CD4-positive, CD25-positive, alpha-beta regulatory T cell (primary cell): ENCODE measurements at regions not wholly inside any gene's neighbourhood (a gene's known extent, or its start where the extent isn't known, plus 50 kb on each side); places are given as distances from the start of the nearest gene placed in this dataset.

Source experiments
- ATAC-seq, 2 donors: fragments of 150-1000 bp; cut with Tn5 transposase; one replicate each; pipeline ENCODE4 v1.10.0; 2021; ENCODE audit warnings: low read depth in 2 of 2, moderate number of reproducible peaks in 2 of 2, moderate library complexity in 1 of 2
- DNase-seq, 3 donors: peaks; one replicate each; pipeline versions ENCODE4 v3.0.0 to v3.0.0-alpha.2; 2012 to 2022; ENCODE audit warnings: mixed read lengths in 1 of 3
- H3K27ac ChIP-seq: one replicate; pipeline ENCODE4 v1.7.0; 2013; ENCODE audit warnings: mild to moderate bottlenecking, low read length; ENCODE audit not compliant: insufficient read depth, poor library complexity, severe bottlenecking
- H3K27me3 ChIP-seq: one replicate; pipeline ENCODE4 v1.7.0; 2013; ENCODE audit warnings: low read length; ENCODE audit not compliant: control insufficient read depth, insufficient read depth
- H3K36me3 ChIP-seq: one replicate; pipeline ENCODE4 v1.7.0; 2013; ENCODE audit warnings: mild to moderate bottlenecking, low read length, moderate library complexity; ENCODE audit not compliant: control insufficient read depth, insufficient read depth
- H3K4me1 ChIP-seq: 2 replicates; pipeline ENCODE4 v1.7.0; 2013; ENCODE audit warnings: mild to moderate bottlenecking, low read length; ENCODE audit not compliant: insufficient read depth, control insufficient read depth, poor library complexity, severe bottlenecking
- H3K4me3 ChIP-seq: one replicate; pipeline ENCODE4 v1.7.0; 2013; ENCODE audit warnings: low read depth, mild to moderate bottlenecking, low read length, moderate library complexity
- H3K9me3 ChIP-seq, 2 experiments: 1 replicate in 1 of 2; 2 replicates in 1 of 2; pipeline ENCODE4 v1.7.0; 2013; ENCODE audit warnings: low read length in 2 of 2, mild to moderate bottlenecking in 1 of 2, moderate library complexity in 1 of 2; ENCODE audit not compliant: control insufficient read depth in 2 of 2
- H3K27ac Mint-ChIP-seq, 3 donors: one replicate each; pipeline ENCODE4 v1.8.0; 2020 to 2022; ENCODE audit warnings: mild to moderate bottlenecking in 3 of 3, mixed read lengths in 3 of 3, moderate library complexity in 2 of 3
- H3K27me3 Mint-ChIP-seq: one replicate; pipeline ENCODE4 v1.8.0; 2022; ENCODE audit warnings: mild to moderate bottlenecking, mixed read lengths
- H3K36me3 Mint-ChIP-seq: one replicate; pipeline ENCODE4 v1.8.0; 2020; ENCODE audit warnings: mixed read lengths
- H3K4me1 Mint-ChIP-seq, 4 donors: one replicate each; pipeline ENCODE4 v1.8.0; 2020 to 2022; ENCODE audit warnings: mixed read lengths in 4 of 4, mild to moderate bottlenecking in 1 of 4
- H3K4me3 Mint-ChIP-seq, 4 donors: one replicate each; pipeline ENCODE4 v1.8.0; 2020 to 2022; ENCODE audit warnings: mild to moderate bottlenecking in 4 of 4, mixed read lengths in 4 of 4, moderate library complexity in 3 of 4
- H3K9me3 Mint-ChIP-seq, 7 donors: one replicate each; pipeline ENCODE4 v1.8.0; 2020 to 2022; ENCODE audit warnings: mixed read lengths in 7 of 7, mild to moderate bottlenecking in 3 of 7, moderate library complexity in 2 of 7

- H3K27me3 ChIP-seq = no peaks in the 10 kb centered on the region
- H3K9me3 ChIP-seq = no peaks in the 10 kb centered on the region
- H3K27me3 Mint-ChIP-seq = no peaks in the 10 kb centered on the region
- no peaks in the 10 kb centered on the region for H3K4me1 ChIP-seq
- no peaks in the 10 kb centered on the region for H3K36me3 ChIP-seq
- H3K27ac ChIP-seq = no peak overlapping the region
- no peak overlapping the region for H3K4me3 ChIP-seq
- H3K36me3 Mint-ChIP-seq = no peaks in the 10 kb centered on the region
- no peaks in the 10 kb centered on the region for H3K9me3 Mint-ChIP-seq
- H3K4me3 Mint-ChIP-seq = no peak overlapping the region
- ATAC-seq (no peak), DNase-seq (no peak)
- no peak overlapping the region for H3K27ac Mint-ChIP-seq
- H3K4me1 Mint-ChIP-seq = peaks cover 0 to 6% (median 1%) of the 10 kb centered on the region in 4 donors
Observed at GRCh38 chr14:105840266-105841021, 314.1 kb downstream of the TMEM121 start.

- no peaks in the 10 kb centered on the region for H3K36me3 Mint-ChIP-seq
- no peaks in the 10 kb centered on the region for H3K9me3 Mint-ChIP-seq
- no peak overlapping the region for H3K4me3 ChIP-seq
- no peaks in the 10 kb centered on the region for H3K36me3 ChIP-seq
- H3K4me1 Mint-ChIP-seq = peaks cover 0 to 6% (median 1%) of the 10 kb centered on the region in 4 donors
- no peak for DNase-seq
- peak overlapping the region in 1 of 3 donors; percentile 38 for H3K27ac Mint-ChIP-seq
- no peak overlapping the region for H3K4me3 Mint-ChIP-seq
- no peaks in the 10 kb centered on the region for H3K4me1 ChIP-seq
- H3K27ac ChIP-seq = no peak overlapping the region
- no peaks in the 10 kb centered on the region for H3K27me3 ChIP-seq
- no peak for ATAC-seq
- no peaks in the 10 kb centered on the region for H3K9me3 ChIP-seq
- H3K27me3 Mint-ChIP-seq = no peaks in the 10 kb centered on the region
Observed at GRCh38 chr14:105841022-105842009, 314.9 kb downstream of the TMEM121 start.

- no peak for DNase-seq
Observed at GRCh38 chr14:105842105-105842504, 315.7 kb downstream of the TMEM121 start.

GRCh38 chr14:105843444-105844046, 317.2 kb downstream of the TMEM121 start:
- Mint-ChIP-seq H3K4me3 (no peak overlapping the region), H3K27ac (no peak overlapping the region), H3K36me3 (no peaks in the 10 kb centered on the region), H3K4me1 (peaks cover 0 to 6% (median 1%) of the 10 kb centered on the region in 4 donors), H3K9me3 (no peaks in the 10 kb centered on the region), H3K27me3 (no peaks in the 10 kb centered on the region)
- no peak for DNase-seq
- Histone ChIP-seq H3K27ac (no peak overlapping the region), H3K9me3 (no peaks in the 10 kb centered on the region), H3K4me1 (no peaks in the 10 kb centered on the region), H3K4me3 (no peak overlapping the region), H3K27me3 (no peaks in the 10 kb centered on the region), H3K36me3 (no peaks in the 10 kb centered on the region)
- ATAC-seq = no peak

More at GRCh38 chr14:105842105-105842504, 315.7 kb downstream of the TMEM121 start:
- Histone ChIP-seq H3K9me3 (no peaks in the 10 kb centered on the region), H3K4me1 (no peaks in the 10 kb centered on the region), H3K27ac (no peak overlapping the region), H3K36me3 (no peaks in the 10 kb centered on the region), H3K4me3 (no peak overlapping the region), H3K27me3 (no peaks in the 10 kb centered on the region)
- peaks cover 0 to 6% (median 1%) of the 10 kb centered on the region in 4 donors for H3K4me1 Mint-ChIP-seq
- no peak for ATAC-seq
- peak overlapping the region in 1 of 3 donors; percentile 38 for H3K27ac Mint-ChIP-seq
- H3K9me3 Mint-ChIP-seq = no peaks in the 10 kb centered on the region
- no peak overlapping the region for H3K4me3 Mint-ChIP-seq
- H3K36me3 Mint-ChIP-seq = no peaks in the 10 kb centered on the region
- H3K27me3 Mint-ChIP-seq = no peaks in the 10 kb centered on the region

- ATAC-seq (no peak), DNase-seq (no peak)
- Histone ChIP-seq H3K4me3 (no peak overlapping the region), H3K4me1 (no peaks in the 10 kb centered on the region), H3K36me3 (no peaks in the 10 kb centered on the region), H3K27ac (no peak overlapping the region), H3K9me3 (no peaks in the 10 kb centered on the region), H3K27me3 (no peaks in the 10 kb centered on the region)
- Mint-ChIP-seq H3K4me1 (peaks cover 0 to 6% (median 1%) of the 10 kb centered on the region in 4 donors), H3K9me3 (no peaks in the 10 kb centered on the region), H3K4me3 (no peak overlapping the region), H3K27ac (peak overlapping the region in 1 of 3 donors; percentile 26), H3K27me3 (no peaks in the 10 kb centered on the region), H3K36me3 (no peaks in the 10 kb centered on the region)
Observed at GRCh38 chr14:105844047-105844630, 317.8 kb downstream of the TMEM121 start.

- peaks cover 0 to 6% (median 1%) of the 10 kb centered on the region in 4 donors for H3K4me1 Mint-ChIP-seq
- no peaks in the 10 kb centered on the region for H3K36me3 ChIP-seq
- no peaks in the 10 kb centered on the region for H3K4me1 ChIP-seq
- H3K4me3 Mint-ChIP-seq = no peak overlapping the region
- no peaks in the 10 kb centered on the region for H3K9me3 ChIP-seq
- H3K9me3 Mint-ChIP-seq = no peaks in the 10 kb centered on the region
- no peaks in the 10 kb centered on the region for H3K27me3 ChIP-seq
- peak overlapping the region; percentile 26 to 63 (median 46) for H3K27ac Mint-ChIP-seq
- H3K27me3 Mint-ChIP-seq = no peaks in the 10 kb centered on the region
- H3K36me3 Mint-ChIP-seq = no peaks in the 10 kb centered on the region
- DNase-seq = no peak
- ATAC-seq = no peak
- H3K27ac ChIP-seq = no peak overlapping the region
- H3K4me3 ChIP-seq = no peak overlapping the region
Observed at GRCh38 chr14:105844810-105845724, 318.7 kb downstream of the TMEM121 start.
